ENCODE measurements at regions not wholly inside any gene's neighbourhood (a gene's known extent, or its start where the extent isn't known, plus 50 kb on each side); places are given as distances from the start of the nearest gene placed in this dataset.

GRCh38 chr7:32259931-32260596 is 189.9 kb upstream of the PDE1C start:
- H3K27ac ChIP-seq, result no peak overlapping the region
- TF ChIP-seq ZFX (IDR thresholded peaks at IDR 0.05; ENCODE audit: borderline replicate concordance) (no peak), CTCF (IDR thresholded peaks at IDR 0.05) (no peak)

GRCh38 chr7:32258265-32258664 is 188.1 kb upstream of the PDE1C start:
- TF ChIP-seq CTCF (IDR thresholded peaks at IDR 0.05) (no peak), ZFX (IDR thresholded peaks at IDR 0.05; ENCODE audit: borderline replicate concordance) (no peak)
- H3K27ac ChIP-seq, result no peak overlapping the region

GRCh38 chr7:32257621-32258020 is 187.4 kb upstream of the PDE1C start:
- TF ChIP-seq CTCF (IDR thresholded peaks at IDR 0.05) (no peak), ZFX (IDR thresholded peaks at IDR 0.05; ENCODE audit: borderline replicate concordance) (no peak)
- no peak overlapping the region for H3K27ac ChIP-seq

GRCh38 chr7:32256811-32257210 is 186.6 kb upstream of the PDE1C start:
- H3K27ac ChIP-seq, result no peak overlapping the region
- no peak for TF ChIP-seq ZFX (IDR thresholded peaks at IDR 0.05; ENCODE audit: borderline replicate concordance)
- TF ChIP-seq CTCF (IDR thresholded peaks at IDR 0.05), result no peak

GRCh38 chr7:32256376-32256775 is 186.2 kb upstream of the PDE1C start:
- H3K27ac ChIP-seq, result no peak overlapping the region
- no peak for TF ChIP-seq CTCF (IDR thresholded peaks at IDR 0.05)

- no peak overlapping the region for H3K27ac ChIP-seq
- TF ChIP-seq CTCF (IDR thresholded peaks at IDR 0.05) (no peak), ZFX (IDR thresholded peaks at IDR 0.05; ENCODE audit: borderline replicate concordance) (no peak)
Measured at GRCh38 chr7:32255036-32255435, 184.8 kb upstream of the PDE1C start.

- no peak overlapping the region for H3K27ac ChIP-seq
- TF ChIP-seq ZFX (IDR thresholded peaks at IDR 0.05; ENCODE audit: borderline replicate concordance) (no peak), CTCF (IDR thresholded peaks at IDR 0.05) (no peak)
Measured at GRCh38 chr7:32253299-32253698, 183.1 kb upstream of the PDE1C start.

All from 22Rv1 (cell line).